NCI-H1105 (cell line): ENCODE measurements at regions not wholly inside any gene's neighbourhood (a gene's known extent, or its start where the extent isn't known, plus 50 kb on each side); places are given as distances from the start of the nearest gene placed in this dataset.
"Not testable (repeated sequence)": the region's sequence is repeated elsewhere in the genome, so short reads cannot be mapped to it uniquely, and the experiment has no call there.

Experiments
- DNase-seq: peaks from one replicate; lab custom pipeline; 2025; lab: John Stamatoyannopoulos, UW

DNA sequence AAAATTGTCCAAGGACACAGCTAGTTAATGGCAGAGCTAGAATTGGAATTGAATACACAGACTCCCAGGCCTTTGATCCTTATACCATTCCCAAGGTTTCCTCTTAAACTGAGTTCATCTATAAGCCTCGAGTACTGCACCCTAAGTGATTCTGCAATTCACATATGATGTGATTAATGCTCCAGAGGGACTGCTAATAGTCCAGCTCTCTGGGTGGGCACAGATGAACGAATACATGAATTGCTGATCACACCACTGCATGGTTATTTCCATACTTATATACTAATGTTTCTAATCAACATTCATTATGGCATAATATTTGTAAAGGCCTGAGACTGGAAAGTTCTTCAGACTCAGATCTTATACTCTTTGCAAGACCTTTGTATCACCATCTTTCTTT, 101.8 kb downstream of the NUFIP1 start:
- DNase-seq: no peak

DNA sequence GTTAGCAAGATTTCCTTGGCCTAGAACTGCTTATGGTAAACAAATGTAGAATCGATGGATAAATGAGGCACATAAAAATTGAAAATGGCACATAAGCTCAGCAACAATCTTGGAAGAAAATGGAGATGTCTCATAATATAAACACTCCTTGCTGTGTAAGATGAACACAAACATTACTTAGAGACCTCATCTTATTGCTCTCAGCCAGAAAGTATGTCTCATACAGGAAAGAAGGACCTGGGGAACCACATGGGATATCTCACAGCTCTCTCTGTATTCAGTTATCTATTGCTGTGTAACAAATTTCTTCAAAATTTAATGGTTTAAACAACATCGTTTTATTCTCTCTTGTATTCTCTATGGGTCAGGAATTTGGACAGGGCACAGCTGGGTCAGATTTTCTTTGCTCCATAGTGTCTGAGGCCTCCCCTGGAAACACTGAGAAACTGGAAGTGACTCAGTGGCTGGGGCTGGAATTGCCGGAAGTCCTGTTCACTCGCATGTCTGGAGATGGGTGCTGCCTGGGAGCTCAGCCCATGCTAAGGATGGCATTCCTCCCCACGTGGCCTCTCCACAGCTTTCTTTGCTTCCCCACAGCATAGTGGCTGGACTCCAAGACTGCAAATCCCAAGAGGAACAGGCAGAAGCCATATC, 105.1 kb downstream of the NUFIP1 start:
- no peak for DNase-seq

GRCh38 chr13:44879452-44880058, 109.7 kb downstream of the NUFIP1 start:
- no peak for DNase-seq

- no peak for DNase-seq
Measured at GRCh38 chr13:44876782-44877324, 112.4 kb downstream of the NUFIP1 start.

DNA sequence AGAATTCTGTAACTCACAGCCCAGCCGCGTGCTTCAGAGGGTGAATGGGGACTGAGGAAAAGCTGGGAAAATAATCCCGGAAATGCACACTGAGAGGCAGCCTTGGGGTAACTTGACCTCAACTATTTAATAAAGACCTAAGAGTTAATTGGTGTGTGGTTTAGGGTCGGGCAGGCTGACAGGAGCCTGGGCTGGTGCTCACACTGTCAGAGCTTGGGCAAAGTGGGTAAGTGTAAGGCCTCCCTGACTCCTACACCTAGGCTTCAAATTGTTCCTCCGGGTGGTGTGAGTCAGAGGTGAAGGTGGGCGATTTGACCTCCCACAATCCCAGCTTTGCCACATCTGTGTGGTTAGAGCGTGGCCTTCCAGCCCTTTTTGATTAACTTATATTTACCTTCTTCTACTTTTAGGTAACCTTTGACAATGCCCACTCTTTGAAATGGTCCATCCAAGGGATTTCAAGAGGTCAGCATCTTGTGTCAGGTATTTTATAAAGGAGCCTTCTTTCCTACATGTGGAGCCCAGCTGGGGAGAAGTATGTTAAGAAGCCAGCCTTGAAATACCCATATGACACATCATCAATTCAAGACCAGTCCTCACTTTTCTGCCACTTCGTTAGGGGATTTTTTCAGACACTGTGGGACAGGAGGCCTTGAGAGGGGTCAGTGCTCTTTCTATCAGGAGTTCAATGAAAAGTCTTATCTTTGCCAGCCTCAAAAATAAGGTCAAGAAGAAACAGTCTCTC, 114.2 kb downstream of the NUFIP1 start:
- no peak for DNase-seq

DNA sequence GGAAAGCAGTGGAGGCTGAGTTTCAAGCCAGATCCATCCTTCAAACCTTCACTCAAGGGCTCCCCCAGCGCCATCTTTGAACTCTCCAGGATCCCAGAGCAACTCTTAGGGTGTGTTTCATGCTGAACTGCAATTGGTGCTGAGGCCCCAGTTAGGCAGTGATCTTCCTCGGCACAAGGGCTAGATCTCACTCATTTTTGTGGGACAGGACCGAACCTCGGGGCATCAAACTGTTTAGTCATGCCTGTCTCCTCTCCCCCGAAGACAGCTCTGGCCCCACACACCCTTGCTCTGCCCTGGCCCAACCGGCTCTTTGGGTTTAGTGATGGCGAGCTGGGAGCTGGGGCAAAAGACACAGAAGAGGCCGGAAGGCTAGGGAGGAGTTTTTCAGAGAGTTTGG, 115.1 kb downstream of the NUFIP1 start:
- DNase-seq: no peak

GRCh38 chr13:44873461-44873860, 115.8 kb downstream of the NUFIP1 start:
- DNase-seq: no peak

- no peak for DNase-seq
Measured at GRCh38 chr13:44872751-44873150, 116.5 kb downstream of the NUFIP1 start.

DNA sequence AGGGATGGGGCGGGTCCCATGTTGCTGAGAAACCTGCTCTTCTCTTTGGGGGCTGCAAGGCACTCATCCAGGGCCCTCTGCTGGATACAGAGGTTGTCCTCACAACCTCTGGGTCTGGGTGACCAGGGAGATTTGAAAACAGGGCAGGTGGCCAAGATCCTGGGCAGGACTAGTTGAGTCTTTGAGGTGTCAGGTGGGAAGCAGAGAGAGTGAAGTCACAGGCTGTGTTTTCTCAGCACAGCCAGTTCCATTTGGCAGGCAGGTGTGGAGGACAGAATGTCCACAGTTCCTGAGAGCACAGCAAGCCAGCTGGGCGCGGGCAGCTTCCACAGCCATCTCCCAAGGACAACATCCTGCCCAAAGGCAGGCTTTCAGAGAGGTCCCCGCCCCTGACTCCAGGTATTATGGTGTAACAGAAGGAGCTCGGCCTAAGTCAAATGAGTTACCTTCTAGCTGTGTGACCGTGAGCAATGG, 118.8 kb downstream of the NUFIP1 start:
- no peak for DNase-seq

DNA sequence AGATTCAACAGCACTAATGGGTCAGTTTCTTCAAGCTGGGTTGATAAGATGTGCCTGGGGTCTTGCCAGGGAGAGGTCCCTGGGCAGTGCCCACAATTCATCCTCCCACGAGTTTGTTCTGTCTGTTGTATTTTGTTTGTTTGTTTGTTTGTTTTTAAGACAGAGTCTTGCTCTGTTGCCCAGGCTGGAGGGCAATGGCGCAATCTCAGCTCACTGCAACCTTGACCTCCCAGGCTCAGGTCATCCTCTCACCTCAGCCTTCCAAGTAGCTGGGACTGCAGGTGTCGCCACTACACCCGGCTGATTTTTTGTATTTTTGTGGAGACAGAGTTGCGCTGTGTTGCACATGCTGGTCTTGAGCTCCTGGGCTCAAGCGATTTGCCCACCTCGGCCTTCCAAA, 120.1 kb downstream of the NUFIP1 start:
- no peak for DNase-seq

- DNase-seq: no peak
Measured at GRCh38 chr13:44868397-44868796, 120.9 kb downstream of the NUFIP1 start.

- no peak for DNase-seq
Measured at GRCh38 chr13:44867825-44868224, 121.4 kb downstream of the NUFIP1 start.

GRCh38 chr13:44866411-44866911, 122.8 kb downstream of the NUFIP1 start:
- DNase-seq: no peak

DNA sequence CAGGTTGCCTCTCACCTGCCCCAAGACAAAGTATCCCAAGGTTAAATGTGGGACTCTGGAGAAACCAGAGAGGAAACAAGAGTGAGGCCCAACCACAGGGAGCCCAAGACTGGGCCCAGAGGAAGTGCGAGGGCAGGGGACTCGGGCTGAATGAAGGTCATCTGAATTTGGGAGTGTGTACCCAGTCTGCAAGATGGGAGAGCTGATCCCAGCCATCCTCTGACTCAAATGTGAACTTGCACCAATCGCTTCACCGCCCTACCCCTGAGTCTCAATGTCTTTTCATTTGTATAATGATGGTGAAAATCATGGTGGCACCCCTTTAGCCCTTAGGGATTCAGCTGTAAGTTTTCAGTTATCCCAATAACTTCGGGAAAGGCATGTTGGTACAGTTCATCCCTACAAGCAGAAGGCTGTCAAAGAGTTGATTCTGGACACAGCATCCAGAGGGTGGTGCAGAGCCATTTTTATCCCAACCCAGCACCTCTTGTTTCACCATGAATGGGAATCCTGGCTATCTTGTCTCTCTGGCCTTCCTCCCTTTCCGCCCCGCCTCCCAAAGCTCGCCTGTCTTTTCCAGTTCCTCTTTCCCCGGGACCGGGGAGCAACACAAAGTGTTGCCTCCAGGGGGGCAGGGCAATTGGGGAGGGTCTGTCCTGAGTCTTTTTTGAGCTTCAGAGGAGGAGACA, 123.4 kb downstream of the NUFIP1 start:
- DNase-seq: no peak

DNA sequence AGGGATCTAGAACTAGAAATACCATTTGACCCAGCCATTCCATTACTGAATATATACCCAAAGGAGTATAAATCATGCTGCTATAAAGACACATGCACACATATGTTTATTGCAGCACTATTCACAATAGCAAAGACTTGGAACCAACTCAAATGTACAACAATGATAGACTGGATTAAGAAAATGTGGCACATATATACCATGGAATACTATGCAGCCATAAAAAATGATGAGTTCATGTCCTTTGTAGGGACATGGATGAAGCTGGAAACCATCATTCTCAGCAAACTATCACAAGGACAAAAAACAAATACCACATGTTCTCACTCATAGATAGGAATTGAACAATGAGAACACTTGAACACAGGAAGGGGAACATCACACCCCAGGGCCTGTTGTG, 125.6 kb downstream of the NUFIP1 start:
- not testable (repeated sequence) for DNase-seq

- no peak for DNase-seq
Measured at GRCh38 chr13:44860454-44860853, 128.8 kb downstream of the NUFIP1 start.

GRCh38 chr13:44857736-44858135, 131.5 kb downstream of the NUFIP1 start:
- DNase-seq: no peak

GRCh38 chr13:44857061-44857460, 132.2 kb downstream of the NUFIP1 start:
- no peak for DNase-seq

GRCh38 chr13:44855860-44856259, 133.4 kb downstream of the NUFIP1 start:
- DNase-seq: no peak

GRCh38 chr13:44854313-44855060, 134.8 kb downstream of the NUFIP1 start:
- DNase-seq: peak; percentile 11

DNA sequence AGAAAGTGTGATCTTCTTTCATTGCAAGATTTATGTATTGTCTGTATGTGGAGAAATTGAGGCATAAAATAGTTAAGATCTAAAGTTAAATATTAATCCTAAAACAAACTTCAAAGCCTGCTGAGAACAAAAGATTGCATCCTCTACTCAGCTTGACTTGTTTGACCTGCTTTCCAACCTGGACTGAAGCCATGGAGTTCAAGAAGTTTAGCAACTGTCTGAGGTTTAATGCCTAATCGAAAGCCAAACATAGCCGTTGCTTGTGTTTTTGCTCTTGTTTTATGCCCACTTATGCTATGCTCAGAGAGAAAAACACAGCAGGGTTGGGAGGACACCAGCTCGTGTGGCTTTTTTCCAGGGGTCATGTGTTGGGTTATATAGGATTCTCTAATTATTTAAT, 135.6 kb downstream of the NUFIP1 start:
- no peak for DNase-seq
